HepG2 (cell line): ENCODE measurements at regions not wholly inside any gene's neighbourhood (a gene's known extent, or its start where the extent isn't known, plus 50 kb on each side); places are given as distances from the start of the nearest gene placed in this dataset.

Source experiments
- ATAC-seq: fragments of 200-7000 bp; cut with Tn5 transposase; 3 replicates; pipeline ENCODE4 v1.9.1; 2020; ENCODE audit warnings: mild to moderate bottlenecking, moderate library complexity
- BruUV-seq: library from RNA; stranded (reverse); fragments of 400-500 nt; replicated peaks from 2 replicates; lab custom pipeline; 2021; lab: Mats Ljungman, UMichigan
- CTCF ChIA-PET: fragments of 300-600 bp; formaldehyde crosslinking; extraction: SDS; loops from one replicate; lab custom pipeline; 2021; ENCODE audit warnings: low total read pairs, inconsistent platforms, low intra/inter-chr PET ratio; lab: Yijun Ruan, JAX
- POLR2A ChIA-PET: fragments of 350-600 bp; sonication (Branson Sonifier 250); formaldehyde crosslinking; loops from one replicate; lab custom pipeline; 2020; ENCODE audit warnings: antibody characterized with exemption, inconsistent platforms; lab: Yijun Ruan, JAX
- DNase-seq: peaks from one replicate; pipeline ENCODE4 v3.0.0-alpha.2; 2015; ENCODE audit warnings: low spot score
- FAIRE-seq: peaks from 3 replicates; lab custom pipeline; 2011; peaks lifted over from hg19 to GRCh38; lab: Jason Lieb, UNC
- H2AFZ ChIP-seq: one replicate; pipeline ENCODE4 v1.6.1; 2011; ENCODE audit warnings: low read length, inconsistent platforms
- H3K27ac ChIP-seq: fragments of 300-600 bp; 3 replicates; pipeline ENCODE4 v1.8.0; 2011; ENCODE audit warnings: mixed run types, mild to moderate bottlenecking, mixed read lengths, low read length, inconsistent platforms; ENCODE audit not compliant: insufficient read depth; ENCODE audit errors: extremely low read length
- H3K27me3 ChIP-seq, 2 experiments: fragments of 200-600 bp in 1 of 2; 2 replicates in 1 of 2; 3 replicates in 1 of 2; pipeline versions ENCODE4 v1.6.0 to v1.8.0; 2011; ENCODE audit warnings: low read length in 2 of 2, mild to moderate bottlenecking in 2 of 2, moderate library complexity in 2 of 2, inconsistent platforms in 1 of 2; ENCODE audit not compliant: insufficient read depth in 2 of 2, control insufficient read depth in 1 of 2
- H3K36me3 ChIP-seq, 2 experiments: fragments of 200-600 bp in 1 of 2; replicated peaks in 1 of 2; 2 replicates in 1 of 2; 3 replicates in 1 of 2; pipeline versions ENCODE4 v1.5.1 to v1.8.0; 2011; ENCODE audit warnings: low read length in 2 of 2, inconsistent platforms in 1 of 2; ENCODE audit not compliant: insufficient read depth in 2 of 2, control insufficient read depth in 1 of 2
- H3K4me1 ChIP-seq: 2 replicates; pipeline ENCODE4 v1.5.1; 2012; ENCODE audit warnings: low read length, inconsistent platforms; ENCODE audit not compliant: insufficient read depth
- H3K4me2 ChIP-seq: 2 replicates; pipeline ENCODE4 v1.6.0; 2011; ENCODE audit warnings: low read depth, low read length, inconsistent platforms
- H3K4me3 ChIP-seq, 3 experiments: fragments of 200-600 bp in 1 of 3; sonication (generic), shearing (Covaris generic) in 1 of 3; replicated peaks in 1 of 3; 2 replicates each; pipeline ENCODE4 v1.5.1; 2011 to 2016; ENCODE audit warnings: low read length in 3 of 3, inconsistent platforms in 2 of 3, low read depth in 2 of 3, mild to moderate bottlenecking in 2 of 3, control low read depth in 1 of 3, mixed read lengths in 1 of 3; ENCODE audit not compliant: insufficient read depth in 1 of 3
- H3K79me2 ChIP-seq: one replicate; pipeline ENCODE4 v1.6.1; 2011; ENCODE audit warnings: low read length, inconsistent platforms; ENCODE audit not compliant: insufficient read depth
- H3K9ac ChIP-seq: 2 replicates; pipeline ENCODE4 v1.6.0; 2011; ENCODE audit warnings: mild to moderate bottlenecking, low read depth, low read length, inconsistent platforms; ENCODE audit not compliant: insufficient read depth
- H3K9me3 ChIP-seq: 2 replicates; pipeline ENCODE4 v1.5.1; 2012; ENCODE audit warnings: mild to moderate bottlenecking, low read length
- H4K20me1 ChIP-seq: 2 replicates; pipeline ENCODE4 v1.6.0; 2011; ENCODE audit warnings: inconsistent platforms, mild to moderate bottlenecking, low read length, moderate library complexity; ENCODE audit not compliant: insufficient read depth
- DMAP1 ChIP-seq: IDR thresholded peaks from 2 replicates; pipeline ENCODE4 v1.6.1; 2016
- TCF7 ChIP-seq: sonication (generic); IDR thresholded peaks from 2 replicates; pipeline ENCODE4 v1.6.1; 2016; ENCODE audit warnings: antibody characterized with exemption, low read depth
- THYN1 ChIP-seq: sonication (generic); formaldehyde crosslinking; IDR thresholded peaks from 2 replicates; pipeline ENCODE4 v1.8.1; 2023; ENCODE audit warnings: low read depth, mild to moderate bottlenecking, moderate library complexity, missing genetic modification reagents, borderline replicate concordance
- WGBS: methylation state at CpG from one replicate; pipeline ENCODE4 v1.1.6; 2017; ENCODE audit warnings: low lambda C conversion rate; 5-methylcytosine and 5-hydroxymethylcytosine counted together
- in situ Hi-C: cut with HindIII; loops from 2 replicates; pipeline ENCODE4 v1.10.0; 2017; ENCODE audit warnings: low pct_unique_long_range_greater_than_20kb; ENCODE audit not compliant: extremely low pct_ligation_motif_present
- intact Hi-C: fragments of 100-400 bp; cut with micrococcal nuclease; formaldehyde crosslinking; loops from one replicate; pipeline ENCODE4 v1.10.0; 2022; ENCODE audit not compliant: unreplicated experiment
- TF ChIP-seq, protein P1 (sequence below): IDR thresholded peaks from 2 replicates; pipeline ENCODE4 v1.6.1; 2016; ENCODE audit warnings: low read depth, control low read depth
- TF ChIP-seq, protein P2 (sequence below): sonication (generic); formaldehyde crosslinking; IDR thresholded peaks from 2 replicates; pipeline ENCODE4 v1.4.0; 2020; ENCODE audit warnings: missing genetic modification reagents
- TF ChIP-seq, protein P3 (sequence below): sonication (generic); formaldehyde crosslinking; IDR thresholded peaks from 2 replicates; pipeline ENCODE4 v1.4.0; 2020; ENCODE audit warnings: missing genetic modification reagents, borderline replicate concordance

DNA sequence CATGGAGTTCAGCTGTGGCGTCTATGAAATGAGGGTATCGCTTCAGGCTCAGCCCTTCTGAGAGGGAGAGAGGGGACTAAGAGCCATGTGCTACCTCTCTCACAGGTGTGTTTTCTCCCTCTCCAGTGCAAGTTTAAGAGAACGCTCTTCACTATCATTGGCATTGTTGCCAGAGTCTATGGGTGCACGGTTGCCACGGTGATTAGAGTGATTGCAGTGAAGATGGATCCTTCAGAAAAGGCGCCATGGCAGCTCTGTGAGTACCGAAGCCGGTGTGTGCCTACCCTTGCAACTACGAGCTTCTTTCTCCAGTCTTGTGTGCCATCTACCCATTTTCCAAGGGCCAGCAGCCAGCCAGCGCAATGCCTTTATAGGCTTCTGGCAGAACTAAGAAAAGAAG is 290.5 kb downstream of the OMA1 start:
- ChIA-PET POLR2A (no interaction called here), CTCF (no interaction called here)
- Histone ChIP-seq H3K4me2 (no peak overlapping the region), H4K20me1 (no peaks in the 10 kb centered on the region), H3K27ac (no peak overlapping the region), H3K4me1 (no peaks in the 10 kb centered on the region), H3K79me2 (no peaks in the 10 kb centered on the region), H3K9me3 (no peaks in the 10 kb centered on the region), H3K9ac (no peak overlapping the region), H3K4me3 (no peak overlapping the region), H3K27me3 (no peaks in the 10 kb centered on the region), H2AFZ (no peak overlapping the region), H3K36me3 (no peaks in the 10 kb centered on the region)
- DNase-seq (no peak), ATAC-seq (no peak), FAIRE-seq (no peak)
- WGBS, result 48% methylated on average over 10 of the region's 10 CpGs
- in situ Hi-C loops (no loop called here), intact Hi-C loops (no loop called here)
- TF ChIP-seq, protein P1, sequence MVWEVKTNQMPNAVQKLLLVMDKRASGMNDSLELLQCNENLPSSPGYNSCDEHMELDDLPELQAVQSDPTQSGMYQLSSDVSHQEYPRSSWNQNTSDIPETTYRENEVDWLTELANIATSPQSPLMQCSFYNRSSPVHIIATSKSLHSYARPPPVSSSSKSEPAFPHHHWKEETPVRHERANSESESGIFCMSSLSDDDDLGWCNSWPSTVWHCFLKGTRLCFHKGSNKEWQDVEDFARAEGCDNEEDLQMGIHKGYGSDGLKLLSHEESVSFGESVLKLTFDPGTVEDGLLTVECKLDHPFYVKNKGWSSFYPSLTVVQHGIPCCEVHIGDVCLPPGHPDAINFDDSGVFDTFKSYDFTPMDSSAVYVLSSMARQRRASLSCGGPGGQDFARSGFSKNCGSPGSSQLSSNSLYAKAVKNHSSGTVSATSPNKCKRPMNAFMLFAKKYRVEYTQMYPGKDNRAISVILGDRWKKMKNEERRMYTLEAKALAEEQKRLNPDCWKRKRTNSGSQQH (CRISPR knock-in tag), result no peak
- TF ChIP-seq, protein P2, sequence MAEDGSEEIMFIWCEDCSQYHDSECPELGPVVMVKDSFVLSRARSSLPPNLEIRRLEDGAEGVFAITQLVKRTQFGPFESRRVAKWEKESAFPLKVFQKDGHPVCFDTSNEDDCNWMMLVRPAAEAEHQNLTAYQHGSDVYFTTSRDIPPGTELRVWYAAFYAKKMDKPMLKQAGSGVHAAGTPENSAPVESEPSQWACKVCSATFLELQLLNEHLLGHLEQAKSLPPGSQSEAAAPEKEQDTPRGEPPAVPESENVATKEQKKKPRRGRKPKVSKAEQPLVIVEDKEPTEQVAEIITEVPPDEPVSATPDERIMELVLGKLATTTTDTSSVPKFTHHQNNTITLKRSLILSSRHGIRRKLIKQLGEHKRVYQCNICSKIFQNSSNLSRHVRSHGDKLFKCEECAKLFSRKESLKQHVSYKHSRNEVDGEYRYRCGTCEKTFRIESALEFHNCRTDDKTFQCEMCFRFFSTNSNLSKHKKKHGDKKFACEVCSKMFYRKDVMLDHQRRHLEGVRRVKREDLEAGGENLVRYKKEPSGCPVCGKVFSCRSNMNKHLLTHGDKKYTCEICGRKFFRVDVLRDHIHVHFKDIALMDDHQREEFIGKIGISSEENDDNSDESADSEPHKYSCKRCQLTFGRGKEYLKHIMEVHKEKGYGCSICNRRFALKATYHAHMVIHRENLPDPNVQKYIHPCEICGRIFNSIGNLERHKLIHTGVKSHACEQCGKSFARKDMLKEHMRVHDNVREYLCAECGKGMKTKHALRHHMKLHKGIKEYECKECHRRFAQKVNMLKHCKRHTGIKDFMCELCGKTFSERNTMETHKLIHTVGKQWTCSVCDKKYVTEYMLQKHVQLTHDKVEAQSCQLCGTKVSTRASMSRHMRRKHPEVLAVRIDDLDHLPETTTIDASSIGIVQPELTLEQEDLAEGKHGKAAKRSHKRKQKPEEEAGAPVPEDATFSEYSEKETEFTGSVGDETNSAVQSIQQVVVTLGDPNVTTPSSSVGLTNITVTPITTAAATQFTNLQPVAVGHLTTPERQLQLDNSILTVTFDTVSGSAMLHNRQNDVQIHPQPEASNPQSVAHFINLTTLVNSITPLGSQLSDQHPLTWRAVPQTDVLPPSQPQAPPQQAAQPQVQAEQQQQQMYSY (CRISPR knock-in tag), result no peak
- TF ChIP-seq DMAP1 (CRISPR knock-in tag), result no peak
- TF ChIP-seq, protein P3, sequence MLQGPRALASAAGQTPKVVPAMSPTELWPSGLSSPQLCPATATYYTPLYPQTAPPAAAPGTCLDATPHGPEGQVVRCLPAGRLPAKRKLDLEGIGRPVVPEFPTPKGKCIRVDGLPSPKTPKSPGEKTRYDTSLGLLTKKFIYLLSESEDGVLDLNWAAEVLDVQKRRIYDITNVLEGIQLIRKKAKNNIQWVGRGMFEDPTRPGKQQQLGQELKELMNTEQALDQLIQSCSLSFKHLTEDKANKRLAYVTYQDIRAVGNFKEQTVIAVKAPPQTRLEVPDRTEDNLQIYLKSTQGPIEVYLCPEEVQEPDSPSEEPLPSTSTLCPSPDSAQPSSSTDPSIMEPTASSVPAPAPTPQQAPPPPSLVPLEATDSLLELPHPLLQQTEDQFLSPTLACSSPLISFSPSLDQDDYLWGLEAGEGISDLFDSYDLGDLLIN, result no peak
- TF ChIP-seq THYN1, result no peak
- no peak for TF ChIP-seq TCF7
- no TSS peak for BruUV-seq
